GM18499 (cell line): ENCODE measurements at regions not wholly inside any gene's neighbourhood (a gene's known extent, or its start where the extent isn't known, plus 50 kb on each side); places are given as distances from the start of the nearest gene placed in this dataset.

Experiments
- ATAC-seq: cut with Tn5 transposase; IDR thresholded peaks from one replicate; pipeline ENCODE4 v1.9.1; 2021; ENCODE audit warnings: moderate number of reproducible peaks; ENCODE audit not compliant: insufficient read depth, unreplicated experiment

DNA sequence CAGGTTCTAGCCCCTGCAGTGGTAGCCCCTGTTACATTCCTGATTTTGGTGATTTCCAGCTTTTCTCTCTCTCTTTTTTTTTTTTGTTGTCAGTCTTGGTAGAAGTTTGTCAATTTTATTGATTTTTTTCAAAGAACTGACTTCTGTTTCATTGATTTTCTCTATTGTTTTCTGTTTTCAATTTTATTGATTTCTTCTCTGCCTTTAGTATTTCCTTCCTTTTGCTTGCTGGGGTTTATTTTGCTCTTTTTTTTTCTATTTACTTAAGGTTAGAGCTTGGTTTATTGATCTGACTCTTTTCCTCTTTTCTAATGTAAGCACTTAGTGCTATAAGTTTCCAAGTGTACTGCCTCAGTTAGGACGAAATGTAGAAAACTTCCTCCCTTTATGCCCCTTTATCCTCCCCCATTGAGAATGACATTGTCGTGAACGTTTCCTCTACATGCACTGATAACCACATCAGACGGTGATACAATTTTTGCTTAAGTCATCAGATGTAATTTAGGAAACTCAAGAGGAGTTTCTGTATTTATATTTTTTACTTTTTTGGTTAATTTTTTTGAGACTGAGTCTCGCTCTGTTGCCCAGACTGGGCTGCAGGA, 81.1 kb upstream of the HS6ST1 start:
- ATAC-seq: no peak

- ATAC-seq: no peak
Observed at GRCh38 chr2:128401680-128402079, 83.0 kb upstream of the HS6ST1 start.

- ATAC-seq: no peak
Observed at GRCh38 chr2:128402911-128403670, 84.4 kb upstream of the HS6ST1 start.

DNA sequence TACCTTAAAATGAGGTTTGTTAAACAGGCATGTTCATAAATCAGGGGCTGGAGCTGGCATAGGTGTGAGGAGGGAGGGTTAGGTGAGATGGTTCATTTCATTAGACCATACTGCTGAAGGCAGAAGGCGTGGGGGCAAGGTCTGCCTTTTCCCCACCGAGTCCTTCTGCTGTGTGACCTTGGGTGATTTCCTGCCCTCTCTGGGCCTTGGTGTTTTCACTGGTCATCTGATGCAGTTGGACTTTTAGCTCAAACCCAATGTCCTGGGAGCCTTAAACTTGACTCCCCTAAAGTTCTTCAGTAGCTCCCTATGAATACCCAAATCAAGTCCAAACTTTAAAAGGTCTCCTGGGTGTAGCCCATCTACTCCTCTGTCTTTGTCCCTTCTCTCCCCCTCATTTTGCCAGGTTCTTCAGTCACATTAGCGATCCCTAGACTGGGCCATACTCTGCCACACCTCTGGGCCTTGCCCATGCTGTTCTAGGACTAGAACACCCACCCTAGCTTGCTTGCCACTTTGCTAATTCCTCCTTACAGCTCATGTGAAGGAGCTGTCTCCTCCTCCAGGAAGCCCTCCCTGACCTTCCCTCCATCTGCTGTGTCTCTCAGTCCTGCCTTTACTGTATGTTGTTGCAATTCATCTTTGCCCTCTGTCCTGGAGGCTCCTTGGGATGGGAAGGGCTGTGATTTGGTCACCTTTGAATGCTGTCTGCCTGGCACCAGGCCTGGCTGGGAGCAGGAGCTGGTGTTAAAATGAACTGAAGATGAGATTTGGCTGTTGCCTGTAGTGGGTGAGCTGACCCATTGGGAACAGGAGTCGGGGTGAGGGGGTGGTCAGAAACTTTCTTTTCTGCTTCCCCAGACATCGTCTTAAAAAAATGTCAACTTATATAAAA, 85.4 kb upstream of the HS6ST1 start:
- ATAC-seq: no peak

DNA sequence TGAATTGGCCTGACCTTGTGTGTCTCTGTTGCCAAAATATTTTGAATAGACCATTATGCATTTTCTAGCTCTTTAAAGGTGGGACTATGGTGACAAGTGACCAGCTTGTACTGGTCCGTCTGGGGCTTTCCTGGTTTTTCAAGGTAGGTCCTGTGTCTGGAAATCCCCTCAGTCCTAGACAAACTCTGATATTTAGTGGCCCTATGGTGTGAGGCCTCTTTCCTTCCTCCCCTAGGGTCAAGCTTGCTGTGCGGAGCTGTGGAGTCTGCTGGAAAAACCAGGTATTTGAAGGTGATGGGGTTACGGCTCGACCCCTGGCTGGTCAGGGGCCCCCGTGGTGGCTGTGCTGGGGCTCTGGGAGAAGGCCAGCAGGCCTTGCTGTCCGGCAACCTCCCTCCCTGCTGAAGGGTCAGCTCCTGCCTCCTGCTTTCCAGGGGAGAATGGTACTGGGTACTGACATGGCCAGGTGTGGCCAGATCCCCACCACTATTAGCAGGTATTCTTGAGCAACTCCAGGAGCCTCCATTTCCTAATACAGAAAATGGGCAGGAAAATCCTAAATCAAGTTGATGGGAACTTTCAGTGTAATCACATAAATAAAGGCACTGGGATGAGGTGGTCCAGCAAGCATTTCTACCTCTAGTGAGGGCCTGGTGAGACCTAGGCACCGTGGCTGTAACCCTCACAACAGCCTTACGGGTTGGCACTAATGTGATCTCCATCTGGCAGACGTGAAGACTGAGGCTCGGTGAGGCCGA, 86.2 kb upstream of the HS6ST1 start:
- ATAC-seq: no peak

DNA sequence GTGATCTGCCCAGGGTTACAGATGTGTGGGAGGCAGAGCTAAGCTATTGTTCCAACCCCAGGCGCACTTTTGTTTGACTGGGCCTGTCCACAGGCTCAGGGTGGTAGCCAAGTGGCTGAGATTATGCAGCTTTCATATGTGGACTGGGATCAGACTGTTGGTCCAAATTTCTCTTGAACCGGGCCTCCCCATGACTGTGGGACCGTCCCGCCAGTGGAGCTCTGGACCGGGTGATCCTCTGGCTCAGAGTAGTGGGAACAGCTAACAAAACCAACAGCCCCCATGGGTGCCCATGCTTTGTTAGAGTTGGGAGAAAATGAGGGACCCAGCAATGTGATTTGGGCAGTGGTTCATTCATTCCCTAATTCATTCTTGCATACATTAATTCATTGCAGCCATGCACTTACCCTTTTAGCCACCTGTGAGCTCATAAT, 86.8 kb upstream of the HS6ST1 start:
- ATAC-seq: no peak

DNA sequence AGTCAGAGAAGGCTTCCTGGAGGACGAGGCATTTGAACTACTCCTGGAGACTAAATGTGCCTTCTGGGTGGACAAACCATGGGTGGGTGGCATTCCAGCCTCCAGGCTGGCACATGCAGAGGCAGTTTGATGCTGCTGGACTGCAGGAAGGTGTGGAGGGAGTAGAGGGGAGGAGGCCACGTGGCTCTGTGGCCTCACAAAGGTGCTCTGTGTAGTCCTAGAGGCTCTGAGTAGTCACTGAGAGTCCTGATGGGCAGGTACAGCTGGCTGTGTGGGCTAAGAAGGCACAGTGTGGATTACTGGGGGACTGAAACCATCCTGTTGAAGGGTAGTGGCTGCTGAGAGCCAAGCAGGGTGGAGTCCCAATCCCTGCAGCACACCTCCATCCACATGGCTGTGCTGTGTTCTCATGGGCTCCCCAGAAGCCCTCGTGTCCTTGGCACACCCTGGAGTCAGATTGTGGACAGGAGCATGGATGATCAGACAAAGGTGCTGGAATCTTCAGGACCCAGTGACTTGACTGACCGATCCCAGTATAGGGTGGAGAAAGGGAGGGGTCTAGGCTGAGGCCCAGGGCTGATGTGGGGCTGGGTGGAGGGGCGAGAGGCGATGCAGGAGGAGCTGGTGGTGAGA, 87.4 kb upstream of the HS6ST1 start:
- ATAC-seq: no peak

DNA sequence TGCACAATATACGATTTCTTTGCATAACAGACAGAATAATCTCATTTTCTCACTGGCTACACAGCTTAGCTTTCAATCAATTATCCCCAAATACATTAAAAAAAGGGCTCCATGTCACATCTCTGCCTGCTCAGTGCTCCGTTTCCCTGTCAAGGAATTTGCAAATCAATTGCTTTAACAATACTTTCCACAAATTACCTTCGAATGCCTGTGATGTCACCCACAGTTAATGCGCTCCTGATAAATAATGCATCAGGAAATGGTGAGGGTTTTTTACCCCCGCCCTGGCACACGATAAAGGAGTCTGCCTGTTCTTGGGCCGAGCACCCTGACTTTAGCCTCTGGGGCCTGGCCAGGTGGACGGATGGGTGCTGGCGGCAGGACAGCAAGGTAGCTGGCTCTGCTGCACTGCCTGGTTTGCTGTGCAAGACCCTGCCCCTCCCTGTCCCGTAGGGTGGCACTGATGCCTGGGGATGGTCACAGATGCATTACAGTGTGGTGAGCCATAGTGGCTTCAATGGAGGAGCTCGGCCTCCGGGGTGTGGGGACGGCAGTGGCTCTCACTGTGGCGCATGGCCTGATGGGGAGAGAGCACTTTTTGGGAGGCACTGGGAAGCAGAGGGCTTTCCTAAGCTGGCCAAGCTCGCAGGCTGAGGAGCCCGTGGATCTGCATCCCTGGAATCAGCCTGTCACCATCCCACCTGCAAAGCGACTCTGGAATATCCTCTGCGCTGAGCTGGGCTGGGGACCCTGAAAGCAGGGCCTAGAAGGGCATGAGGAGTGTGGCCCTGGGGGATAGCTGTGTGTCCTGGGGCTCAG, 88.3 kb upstream of the HS6ST1 start:
- no peak for ATAC-seq

DNA sequence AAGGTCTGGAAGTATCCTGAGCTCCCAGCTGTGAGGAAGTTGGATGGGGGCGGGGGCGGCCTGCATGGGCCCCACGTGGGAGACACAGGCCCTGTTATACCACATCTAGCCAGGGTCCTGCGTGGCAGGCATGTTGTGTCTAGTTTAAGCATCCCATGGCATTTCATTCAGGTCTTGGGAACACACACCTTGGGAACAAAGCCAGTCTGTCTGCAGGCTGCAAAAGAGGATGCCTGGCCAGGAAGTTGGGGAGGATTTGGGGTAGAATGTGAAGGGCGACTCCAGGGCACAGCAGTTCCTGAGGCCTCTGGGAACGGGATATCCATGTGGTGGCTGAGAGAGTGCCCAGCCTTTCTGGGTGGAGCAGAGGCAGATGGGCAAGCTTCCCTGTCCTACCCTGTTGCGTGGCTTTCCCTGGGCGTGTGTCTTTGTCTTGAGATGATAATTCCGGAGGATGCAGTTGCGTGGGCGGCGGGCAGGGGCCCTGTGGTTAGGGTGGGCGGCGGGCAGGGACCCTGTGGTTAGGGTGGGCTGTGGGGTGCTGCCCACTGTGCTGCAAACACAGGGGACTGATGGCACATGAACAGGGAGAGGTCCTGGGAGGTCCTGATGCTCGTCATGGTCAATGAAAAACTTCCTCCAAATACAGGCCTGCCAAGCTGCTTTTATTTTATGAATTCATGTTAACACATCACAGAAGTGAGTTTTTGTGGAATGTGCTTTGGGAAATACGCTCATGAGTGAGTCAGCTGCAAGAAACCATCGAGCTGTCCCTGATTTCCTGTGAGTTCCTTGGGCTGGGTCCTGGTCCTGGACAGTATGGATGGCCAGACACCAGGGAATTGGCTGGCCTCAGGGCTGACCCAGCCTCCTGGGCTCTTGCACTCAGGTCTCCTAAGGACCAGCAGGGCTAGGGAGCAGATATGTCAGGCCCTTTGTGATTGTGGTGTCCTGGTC, 90.0 kb upstream of the HS6ST1 start:
- no peak for ATAC-seq

DNA sequence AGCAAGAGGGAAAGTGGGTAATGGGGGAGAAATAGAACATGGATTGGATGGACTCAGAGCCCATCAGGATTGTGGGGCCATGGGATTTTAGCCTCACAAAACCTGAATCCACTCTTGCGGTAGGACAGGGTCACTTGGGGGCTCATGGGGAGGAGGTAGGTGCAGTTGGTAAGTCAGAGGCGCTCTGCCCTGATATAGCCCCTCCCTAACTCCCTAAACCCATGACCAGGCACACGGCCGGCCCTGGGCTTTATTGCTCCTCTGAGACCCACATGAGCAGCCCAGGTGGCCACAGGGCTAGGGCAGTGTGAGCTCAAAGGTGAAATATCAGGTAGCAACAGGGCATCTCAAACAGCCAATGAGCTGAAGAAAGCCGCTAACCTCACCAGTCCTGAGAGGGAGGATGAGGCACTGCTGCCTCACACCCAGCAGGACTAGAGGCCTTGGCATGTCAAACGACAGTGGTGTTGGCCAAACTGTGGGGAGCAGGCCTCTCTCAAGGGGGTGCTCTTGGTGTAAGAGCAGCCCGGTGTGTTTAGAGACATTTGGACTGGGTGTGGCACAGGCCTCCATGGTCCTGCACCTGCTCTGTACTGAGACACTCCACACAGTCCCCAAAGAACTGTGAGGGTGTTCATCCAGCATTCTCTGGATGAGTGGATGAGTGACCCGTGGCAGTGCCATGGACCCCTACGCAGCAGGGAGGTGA, 90.8 kb upstream of the HS6ST1 start:
- ATAC-seq: no peak

- no peak for ATAC-seq
Observed at GRCh38 chr2:128410035-128410757, 91.5 kb upstream of the HS6ST1 start.

DNA sequence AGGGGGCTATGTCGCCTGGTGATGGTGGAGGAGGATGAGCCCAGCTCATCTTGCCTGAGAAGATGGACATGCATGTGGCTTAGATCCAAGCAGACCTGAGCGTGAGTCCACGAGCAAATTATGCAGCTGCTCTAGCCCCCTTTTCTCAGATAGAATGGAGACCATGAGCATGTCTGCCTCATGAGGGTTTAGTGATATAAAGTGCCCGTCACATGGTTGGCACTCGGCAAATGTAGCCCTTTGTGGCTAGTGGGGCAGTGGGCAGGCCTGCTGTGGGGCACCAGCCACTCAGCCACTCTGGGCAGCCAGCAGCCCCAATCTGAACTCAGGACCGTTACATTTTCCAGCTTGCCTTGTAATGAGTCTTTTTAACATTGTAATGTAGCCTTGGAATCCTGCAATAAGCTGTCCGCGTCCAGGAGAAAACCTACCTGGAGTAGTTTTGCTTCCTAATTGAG, 92.1 kb upstream of the HS6ST1 start:
- no peak for ATAC-seq

DNA sequence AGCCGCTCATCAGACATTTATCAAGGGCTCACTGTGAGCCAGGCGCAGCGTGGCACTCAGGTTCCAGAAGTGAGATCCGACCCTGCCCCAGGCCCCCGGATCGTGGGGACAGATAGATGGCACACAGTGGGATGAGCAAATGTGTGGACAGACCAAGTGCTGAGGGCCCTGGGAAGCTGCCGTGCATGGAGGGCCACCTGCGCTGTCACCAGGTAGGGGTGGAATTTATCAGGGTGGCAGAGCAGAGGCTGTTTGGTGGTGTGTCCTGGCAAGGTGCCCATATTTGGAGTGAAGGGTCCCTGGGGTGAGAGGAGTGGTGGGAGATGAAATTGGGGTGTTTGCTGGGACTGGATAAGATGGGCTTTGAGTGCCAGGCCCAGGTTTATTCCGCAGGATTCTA, 92.8 kb upstream of the HS6ST1 start:
- ATAC-seq: no peak

- ATAC-seq: no peak
Observed at GRCh38 chr2:128412181-128412871, 93.7 kb upstream of the HS6ST1 start.

- ATAC-seq: no peak
Observed at GRCh38 chr2:128413014-128413717, 94.5 kb upstream of the HS6ST1 start.
